OCI-LY1 (cell line): ENCODE measurements at regions not wholly inside any gene's neighbourhood (a gene's known extent, or its start where the extent isn't known, plus 50 kb on each side); places are given as distances from the start of the nearest gene placed in this dataset.

Source experiments
- CTCF ChIP-seq: fragments of 200-600 bp; sonication (generic), shearing (Covaris generic); IDR thresholded peaks from 2 replicates; pipeline ENCODE4 v1.5.1; 2017; ENCODE audit warnings: mild to moderate bottlenecking, antibody characterized with exemption, low read length, moderate library complexity, mixed read lengths
- EZH2 ChIP-seq: fragments of 200-600 bp; sonication (generic), shearing (Covaris generic); IDR thresholded peaks from 2 replicates; pipeline ENCODE4 v1.8.0; 2017; ENCODE audit warnings: borderline replicate concordance, mixed run types, mild to moderate bottlenecking, antibody characterized with exemption, low read length, moderate library complexity, mixed read lengths

GRCh38 chr10:118850418-118851061 lies 95.8 kb upstream of the CACUL1 start:
- TF ChIP-seq CTCF, result peak; percentile 80
- no peak for TF ChIP-seq EZH2
